ENCODE measurements at regions not wholly inside any gene's neighbourhood (a gene's known extent, or its start where the extent isn't known, plus 50 kb on each side); places are given as distances from the start of the nearest gene placed in this dataset.
A peak's percentile ranks its signal among the peaks of the same experiment; 100 is the strongest.

- Histone ChIP-seq H3K79me2 (ENCODE audit: low read length) (no peaks in the 10 kb centered on the region), H3K9ac (ENCODE audit: low read length) (no peak overlapping the region), H3K4me1 (ENCODE audit: low read length) (peaks cover 19% of the 10 kb centered on the region), H2AFZ (ENCODE audit: low read depth, low read length) (no peak overlapping the region), H4K20me1 (ENCODE audit: insufficient read depth, low read length) (no peaks in the 10 kb centered on the region), H3K36me3 (replicated peaks; ENCODE audit: low read depth, low read length) (no peaks in the 10 kb centered on the region), H3K9me3 (ENCODE audit: insufficient read depth, low read length) (no peaks in the 10 kb centered on the region), H3K4me3 (ENCODE audit: low read length) (no peak overlapping the region), H3K4me2 (ENCODE audit: low read length) (peak overlapping the region; percentile 29; the same call in 1 of the 2 replicates), H3K27me3 (ENCODE audit: low read depth, low read length) (no peaks in the 10 kb centered on the region), H3K27ac (ENCODE audit: low read length) (no peak overlapping the region; the same call in 1 of the 2 replicates)
- no peak for TF ChIP-seq EZH2phosphoT487 (IDR thresholded peaks at IDR 0.05; ENCODE audit: low read depth)
- TF ChIP-seq CTCF (IDR thresholded peaks at IDR 0.05; ENCODE audit: low read depth, low read length), result no peak
Observed at GRCh38 chr5:118236108-118236849, 752.1 kb downstream of the DTWD2 start.

- Histone ChIP-seq H3K36me3 (replicated peaks; ENCODE audit: low read depth, low read length) (no peaks in the 10 kb centered on the region), H3K79me2 (ENCODE audit: low read length) (no peaks in the 10 kb centered on the region), H3K9me3 (ENCODE audit: insufficient read depth, low read length) (no peaks in the 10 kb centered on the region), H2AFZ (ENCODE audit: low read depth, low read length) (no peak overlapping the region), H3K27me3 (ENCODE audit: low read depth, low read length) (no peaks in the 10 kb centered on the region), H4K20me1 (ENCODE audit: insufficient read depth, low read length) (no peaks in the 10 kb centered on the region), H3K4me2 (ENCODE audit: low read length) (0 out of 2 replicates have a peak overlapping the region, but pooled peaks have one; percentile 12), H3K27ac (ENCODE audit: low read length) (no peak overlapping the region), H3K4me3 (ENCODE audit: low read length) (no peak overlapping the region), H3K4me1 (ENCODE audit: low read length) (peaks cover 19% of the 10 kb centered on the region), H3K9ac (ENCODE audit: low read length) (no peak overlapping the region)
- TF ChIP-seq EZH2phosphoT487 (IDR thresholded peaks at IDR 0.05; ENCODE audit: low read depth) (no peak), CTCF (IDR thresholded peaks at IDR 0.05; ENCODE audit: low read depth, low read length) (no peak)
Observed at GRCh38 chr5:118233606-118234005, 754.7 kb downstream of the DTWD2 start.

- Histone ChIP-seq H3K4me1 (ENCODE audit: low read length) (peaks cover 2% of the 10 kb centered on the region), H3K4me2 (ENCODE audit: low read length) (no peak overlapping the region), H3K27me3 (ENCODE audit: low read depth, low read length) (no peaks in the 10 kb centered on the region), H3K4me3 (ENCODE audit: low read length) (no peak overlapping the region), H4K20me1 (ENCODE audit: insufficient read depth, low read length) (no peaks in the 10 kb centered on the region), H3K9ac (ENCODE audit: low read length) (no peak overlapping the region), H2AFZ (ENCODE audit: low read depth, low read length) (no peak overlapping the region), H3K79me2 (ENCODE audit: low read length) (no peaks in the 10 kb centered on the region), H3K36me3 (replicated peaks; ENCODE audit: low read depth, low read length) (no peaks in the 10 kb centered on the region), H3K9me3 (ENCODE audit: insufficient read depth, low read length) (0 out of 2 replicates have a peak, but pooled peaks cover 4% of the 10 kb centered on the region), H3K27ac (ENCODE audit: low read length) (no peak overlapping the region)
- TF ChIP-seq EZH2phosphoT487 (IDR thresholded peaks at IDR 0.05; ENCODE audit: low read depth), result no peak
- no peak for TF ChIP-seq CTCF (IDR thresholded peaks at IDR 0.05; ENCODE audit: low read depth, low read length)
Observed at GRCh38 chr5:118228489-118228888, 759.9 kb downstream of the DTWD2 start.

- H3K9ac ChIP-seq (ENCODE audit: low read length), result no peak overlapping the region
- H3K4me3 ChIP-seq (ENCODE audit: low read length), result no peak overlapping the region
- H3K36me3 ChIP-seq (replicated peaks; ENCODE audit: low read depth, low read length), result no peaks in the 10 kb centered on the region
- H4K20me1 ChIP-seq (ENCODE audit: insufficient read depth, low read length), result no peaks in the 10 kb centered on the region
- no peak overlapping the region for H3K4me2 ChIP-seq (ENCODE audit: low read length)
- no peak for TF ChIP-seq EZH2phosphoT487 (IDR thresholded peaks at IDR 0.05; ENCODE audit: low read depth)
- no peak for TF ChIP-seq CTCF (IDR thresholded peaks at IDR 0.05; ENCODE audit: low read depth, low read length)
- no peak overlapping the region for H2AFZ ChIP-seq (ENCODE audit: low read depth, low read length)
- H3K79me2 ChIP-seq (ENCODE audit: low read length), result no peaks in the 10 kb centered on the region
- H3K27me3 ChIP-seq (ENCODE audit: low read depth, low read length), result no peaks in the 10 kb centered on the region
- 0 out of 2 replicates have a peak, but pooled peaks cover 4% of the 10 kb centered on the region for H3K9me3 ChIP-seq (ENCODE audit: insufficient read depth, low read length)
- H3K4me1 ChIP-seq (ENCODE audit: low read length), result no peaks in the 10 kb centered on the region
- H3K27ac ChIP-seq (ENCODE audit: low read length), result no peak overlapping the region
Observed at GRCh38 chr5:118224546-118224945, 763.8 kb downstream of the DTWD2 start.

Data from OCI-LY3 (cell line).